ENCODE measurements at regions not wholly inside any gene's neighbourhood (a gene's known extent, or its start where the extent isn't known, plus 50 kb on each side); places are given as distances from the start of the nearest gene placed in this dataset.

DNA sequence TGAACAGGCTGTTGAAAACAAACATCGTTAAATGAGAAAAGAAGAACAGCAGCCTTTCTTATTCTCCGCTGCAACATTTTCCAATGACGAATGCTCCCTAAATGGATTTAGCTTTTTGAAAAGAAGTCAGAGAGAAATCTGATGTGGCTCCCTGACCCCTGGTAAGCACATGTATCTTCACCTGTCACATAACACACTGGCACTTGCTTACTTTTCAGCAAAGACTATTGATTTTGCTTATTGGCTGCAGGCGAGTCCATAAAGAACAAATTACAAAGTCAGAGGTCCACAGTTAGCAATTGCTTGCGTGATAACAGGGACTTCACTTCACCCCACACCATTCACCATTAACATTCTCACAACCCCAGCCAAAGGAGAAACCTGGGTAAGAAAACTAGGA is 362.8 kb downstream of the GPATCH2 start:
- in situ Hi-C loops (cut with MboI) = no loop called here
- TF ChIP-seq, protein P1, sequence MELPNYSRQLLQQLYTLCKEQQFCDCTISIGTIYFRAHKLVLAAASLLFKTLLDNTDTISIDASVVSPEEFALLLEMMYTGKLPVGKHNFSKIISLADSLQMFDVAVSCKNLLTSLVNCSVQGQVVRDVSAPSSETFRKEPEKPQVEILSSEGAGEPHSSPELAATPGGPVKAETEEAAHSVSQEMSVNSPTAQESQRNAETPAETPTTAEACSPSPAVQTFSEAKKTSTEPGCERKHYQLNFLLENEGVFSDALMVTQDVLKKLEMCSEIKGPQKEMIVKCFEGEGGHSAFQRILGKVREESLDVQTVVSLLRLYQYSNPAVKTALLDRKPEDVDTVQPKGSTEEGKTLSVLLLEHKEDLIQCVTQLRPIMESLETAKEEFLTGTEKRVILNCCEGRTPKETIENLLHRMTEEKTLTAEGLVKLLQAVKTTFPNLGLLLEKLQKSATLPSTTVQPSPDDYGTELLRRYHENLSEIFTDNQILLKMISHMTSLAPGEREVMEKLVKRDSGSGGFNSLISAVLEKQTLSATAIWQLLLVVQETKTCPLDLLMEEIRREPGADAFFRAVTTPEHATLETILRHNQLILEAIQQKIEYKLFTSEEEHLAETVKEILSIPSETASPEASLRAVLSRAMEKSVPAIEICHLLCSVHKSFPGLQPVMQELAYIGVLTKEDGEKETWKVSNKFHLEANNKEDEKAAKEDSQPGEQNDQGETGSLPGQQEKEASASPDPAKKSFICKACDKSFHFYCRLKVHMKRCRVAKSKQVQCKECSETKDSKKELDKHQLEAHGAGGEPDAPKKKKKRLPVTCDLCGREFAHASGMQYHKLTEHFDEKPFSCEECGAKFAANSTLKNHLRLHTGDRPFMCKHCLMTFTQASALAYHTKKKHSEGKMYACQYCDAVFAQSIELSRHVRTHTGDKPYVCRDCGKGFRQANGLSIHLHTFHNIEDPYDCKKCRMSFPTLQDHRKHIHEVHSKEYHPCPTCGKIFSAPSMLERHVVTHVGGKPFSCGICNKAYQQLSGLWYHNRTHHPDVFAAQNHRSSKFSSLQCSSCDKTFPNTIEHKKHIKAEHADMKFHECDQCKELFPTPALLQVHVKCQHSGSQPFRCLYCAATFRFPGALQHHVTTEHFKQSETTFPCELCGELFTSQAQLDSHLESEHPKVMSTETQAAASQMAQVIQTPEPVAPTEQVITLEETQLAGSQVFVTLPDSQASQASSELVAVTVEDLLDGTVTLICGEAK (IDR thresholded peaks at IDR 0.05; ENCODE audit: borderline replicate concordance) = no peak
- TF ChIP-seq, protein P2, sequence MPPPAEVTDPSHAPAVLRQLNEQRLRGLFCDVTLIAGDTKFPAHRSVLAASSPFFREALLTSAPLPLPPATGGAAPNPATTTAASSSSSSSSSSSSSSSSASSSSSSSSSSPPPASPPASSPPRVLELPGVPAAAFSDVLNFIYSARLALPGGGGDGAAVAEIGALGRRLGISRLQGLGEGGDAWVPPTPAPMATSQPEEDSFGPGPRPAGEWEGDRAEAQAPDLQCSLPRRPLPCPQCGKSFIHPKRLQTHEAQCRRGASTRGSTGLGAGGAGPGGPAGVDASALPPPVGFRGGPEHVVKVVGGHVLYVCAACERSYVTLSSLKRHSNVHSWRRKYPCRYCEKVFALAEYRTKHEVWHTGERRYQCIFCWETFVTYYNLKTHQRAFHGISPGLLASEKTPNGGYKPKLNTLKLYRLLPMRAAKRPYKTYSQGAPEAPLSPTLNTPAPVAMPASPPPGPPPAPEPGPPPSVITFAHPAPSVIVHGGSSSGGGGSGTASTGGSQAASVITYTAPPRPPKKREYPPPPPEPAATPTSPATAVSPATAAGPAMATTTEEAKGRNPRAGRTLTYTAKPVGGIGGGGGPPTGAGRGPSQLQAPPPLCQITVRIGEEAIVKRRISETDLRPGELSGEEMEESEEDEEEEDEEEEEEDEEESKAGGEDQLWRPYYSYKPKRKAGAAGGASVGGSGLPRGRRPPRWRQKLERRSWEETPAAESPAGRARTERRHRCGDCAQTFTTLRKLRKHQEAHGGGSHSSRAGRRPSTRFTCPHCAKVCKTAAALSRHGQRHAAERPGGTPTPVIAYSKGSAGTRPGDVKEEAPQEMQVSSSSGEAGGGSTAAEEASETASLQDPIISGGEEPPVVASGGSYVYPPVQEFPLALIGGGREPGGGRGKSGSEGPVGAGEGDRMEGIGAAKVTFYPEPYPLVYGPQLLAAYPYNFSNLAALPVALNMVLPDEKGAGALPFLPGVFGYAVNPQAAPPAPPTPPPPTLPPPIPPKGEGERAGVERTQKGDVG (CRISPR knock-in tag; IDR thresholded peaks at IDR 0.05) = no peak
- TF ChIP-seq CBX5 (IDR thresholded peaks at IDR 0.05; ENCODE audit: low read depth) (no peak), RCOR1 (conservative IDR thresholded peaks at IDR 0.05; ENCODE audit: low read depth, low read length) (no peak), MEF2B (IDR thresholded peaks at IDR 0.05; ENCODE audit: partially characterized antibody, poor library complexity, severe bottlenecking) (no peak)
- TF ChIP-seq, protein P3, sequence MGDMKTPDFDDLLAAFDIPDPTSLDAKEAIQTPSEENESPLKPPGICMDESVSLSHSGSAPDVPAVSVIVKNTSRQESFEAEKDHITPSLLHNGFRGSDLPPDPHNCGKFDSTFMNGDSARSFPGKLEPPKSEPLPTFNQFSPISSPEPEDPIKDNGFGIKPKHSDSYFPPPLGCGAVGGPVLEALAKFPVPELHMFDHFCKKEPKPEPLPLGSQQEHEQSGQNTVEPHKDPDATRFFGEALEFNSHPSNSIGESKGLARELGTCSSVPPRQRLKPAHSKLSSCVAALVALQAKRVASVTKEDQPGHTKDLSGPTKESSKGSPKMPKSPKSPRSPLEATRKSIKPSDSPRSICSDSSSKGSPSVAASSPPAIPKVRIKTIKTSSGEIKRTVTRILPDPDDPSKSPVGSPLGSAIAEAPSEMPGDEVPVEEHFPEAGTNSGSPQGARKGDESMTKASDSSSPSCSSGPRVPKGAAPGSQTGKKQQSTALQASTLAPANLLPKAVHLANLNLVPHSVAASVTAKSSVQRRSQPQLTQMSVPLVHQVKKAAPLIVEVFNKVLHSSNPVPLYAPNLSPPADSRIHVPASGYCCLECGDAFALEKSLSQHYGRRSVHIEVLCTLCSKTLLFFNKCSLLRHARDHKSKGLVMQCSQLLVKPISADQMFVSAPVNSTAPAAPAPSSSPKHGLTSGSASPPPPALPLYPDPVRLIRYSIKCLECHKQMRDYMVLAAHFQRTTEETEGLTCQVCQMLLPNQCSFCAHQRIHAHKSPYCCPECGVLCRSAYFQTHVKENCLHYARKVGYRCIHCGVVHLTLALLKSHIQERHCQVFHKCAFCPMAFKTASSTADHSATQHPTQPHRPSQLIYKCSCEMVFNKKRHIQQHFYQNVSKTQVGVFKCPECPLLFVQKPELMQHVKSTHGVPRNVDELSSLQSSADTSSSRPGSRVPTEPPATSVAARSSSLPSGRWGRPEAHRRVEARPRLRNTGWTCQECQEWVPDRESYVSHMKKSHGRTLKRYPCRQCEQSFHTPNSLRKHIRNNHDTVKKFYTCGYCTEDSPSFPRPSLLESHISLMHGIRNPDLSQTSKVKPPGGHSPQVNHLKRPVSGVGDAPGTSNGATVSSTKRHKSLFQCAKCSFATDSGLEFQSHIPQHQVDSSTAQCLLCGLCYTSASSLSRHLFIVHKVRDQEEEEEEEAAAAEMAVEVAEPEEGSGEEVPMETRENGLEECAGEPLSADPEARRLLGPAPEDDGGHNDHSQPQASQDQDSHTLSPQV (IDR thresholded peaks at IDR 0.05) = no peak
- TF ChIP-seq, protein P4, sequence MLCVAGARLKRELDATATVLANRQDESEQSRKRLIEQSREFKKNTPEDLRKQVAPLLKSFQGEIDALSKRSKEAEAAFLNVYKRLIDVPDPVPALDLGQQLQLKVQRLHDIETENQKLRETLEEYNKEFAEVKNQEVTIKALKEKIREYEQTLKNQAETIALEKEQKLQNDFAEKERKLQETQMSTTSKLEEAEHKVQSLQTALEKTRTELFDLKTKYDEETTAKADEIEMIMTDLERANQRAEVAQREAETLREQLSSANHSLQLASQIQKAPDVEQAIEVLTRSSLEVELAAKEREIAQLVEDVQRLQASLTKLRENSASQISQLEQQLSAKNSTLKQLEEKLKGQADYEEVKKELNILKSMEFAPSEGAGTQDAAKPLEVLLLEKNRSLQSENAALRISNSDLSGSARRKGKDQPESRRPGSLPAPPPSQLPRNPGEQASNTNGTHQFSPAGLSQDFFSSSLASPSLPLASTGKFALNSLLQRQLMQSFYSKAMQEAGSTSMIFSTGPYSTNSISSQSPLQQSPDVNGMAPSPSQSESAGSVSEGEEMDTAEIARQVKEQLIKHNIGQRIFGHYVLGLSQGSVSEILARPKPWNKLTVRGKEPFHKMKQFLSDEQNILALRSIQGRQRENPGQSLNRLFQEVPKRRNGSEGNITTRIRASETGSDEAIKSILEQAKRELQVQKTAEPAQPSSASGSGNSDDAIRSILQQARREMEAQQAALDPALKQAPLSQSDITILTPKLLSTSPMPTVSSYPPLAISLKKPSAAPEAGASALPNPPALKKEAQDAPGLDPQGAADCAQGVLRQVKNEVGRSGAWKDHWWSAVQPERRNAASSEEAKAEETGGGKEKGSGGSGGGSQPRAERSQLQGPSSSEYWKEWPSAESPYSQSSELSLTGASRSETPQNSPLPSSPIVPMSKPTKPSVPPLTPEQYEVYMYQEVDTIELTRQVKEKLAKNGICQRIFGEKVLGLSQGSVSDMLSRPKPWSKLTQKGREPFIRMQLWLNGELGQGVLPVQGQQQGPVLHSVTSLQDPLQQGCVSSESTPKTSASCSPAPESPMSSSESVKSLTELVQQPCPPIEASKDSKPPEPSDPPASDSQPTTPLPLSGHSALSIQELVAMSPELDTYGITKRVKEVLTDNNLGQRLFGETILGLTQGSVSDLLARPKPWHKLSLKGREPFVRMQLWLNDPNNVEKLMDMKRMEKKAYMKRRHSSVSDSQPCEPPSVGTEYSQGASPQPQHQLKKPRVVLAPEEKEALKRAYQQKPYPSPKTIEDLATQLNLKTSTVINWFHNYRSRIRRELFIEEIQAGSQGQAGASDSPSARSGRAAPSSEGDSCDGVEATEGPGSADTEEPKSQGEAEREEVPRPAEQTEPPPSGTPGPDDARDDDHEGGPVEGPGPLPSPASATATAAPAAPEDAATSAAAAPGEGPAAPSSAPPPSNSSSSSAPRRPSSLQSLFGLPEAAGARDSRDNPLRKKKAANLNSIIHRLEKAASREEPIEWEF (IDR thresholded peaks at IDR 0.05; ENCODE audit: insufficient replicate concordance, low read depth, low read length) = no peak

More for the DNA sequence above, 362.8 kb downstream of the GPATCH2 start:
- Histone ChIP-seq H3K27me3 (replicated peaks in 1 of 2; ENCODE audit: control insufficient read depth in 2 of 2, insufficient read depth in 2 of 2, low read length in 1 of 2) (no peaks in the 10 kb centered on the region), H3K4me3 (no peak overlapping the region), H3K4me2 (ENCODE audit: control insufficient read depth, insufficient read depth) (no peak overlapping the region), H2AFZ (ENCODE audit: control insufficient read depth, low read depth, low read length) (no peak overlapping the region), H3K36me3 (ENCODE audit: control insufficient read depth in 2 of 2, insufficient read depth in 2 of 2, low read length in 1 of 2) (no peaks in the 10 kb centered on the region), H3K9ac (ENCODE audit: control insufficient read depth, insufficient read depth, low read length) (no peak overlapping the region), H3K27ac (ENCODE audit: control insufficient read depth, insufficient read depth) (no peak overlapping the region), H3K4me1 (ENCODE audit: control insufficient read depth, insufficient read depth, low read length) (no peaks in the 10 kb centered on the region), H3K9me3 (replicated peaks; ENCODE audit: control insufficient read depth, insufficient read depth, low read length) (no peaks in the 10 kb centered on the region), H3K79me2 (ENCODE audit: control insufficient read depth, insufficient read depth, low read length) (no peaks in the 10 kb centered on the region), H4K20me1 (ENCODE audit: control insufficient read depth, insufficient read depth) (no peaks in the 10 kb centered on the region)
- ChIA-PET RAD21 (ENCODE audit: unreplicated experiment) (no interaction called here), POLR2A (no interaction called here), CTCF (no interaction called here), SMC1A (ENCODE audit: uncharacterized antibody, unreplicated experiment) (no interaction called here)
- FAIRE-seq (no peak), DNase-seq (ENCODE audit: low read depth, low spot score) (no peak), ATAC-seq (no peak)
- intact Hi-C loops (cut with micrococcal nuclease; ENCODE audit: unreplicated experiment) = no loop called here
- WGBS (ENCODE audit: insufficient coverage, insufficient replicate concordance, low lambda C conversion rate, missing lambda C conversion rate) = 29% methylated on average over 5 of the region's 5 CpGs
- no TSS peak for BruUV-seq (replicated peaks)

Measured in GM12878 (cell line).